ENCODE measurements at regions not wholly inside any gene's neighbourhood (a gene's known extent, or its start where the extent isn't known, plus 50 kb on each side); places are given as distances from the start of the nearest gene placed in this dataset.

DNA sequence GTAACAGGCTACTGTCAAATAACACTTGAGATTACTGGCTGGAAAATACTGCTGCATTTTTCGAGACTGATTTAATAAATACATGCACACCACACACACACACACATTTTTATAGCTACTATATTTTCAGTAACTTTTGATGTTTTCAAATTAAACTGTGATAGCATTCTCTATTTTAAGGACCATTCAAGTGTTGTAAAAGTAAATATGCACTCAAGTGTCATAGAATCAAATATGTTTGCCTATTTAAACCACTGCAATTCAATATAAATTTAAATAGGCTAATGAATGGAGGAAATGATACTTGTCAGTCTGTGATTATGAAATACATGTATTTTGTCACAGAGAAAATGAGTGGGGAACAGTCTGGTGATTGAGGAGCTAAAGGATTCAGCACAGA, 86.7 kb upstream of the TUBA3C start:
- WGBS (ENCODE audit: low lambda C conversion rate) = 0% methylated on average over 1 of the region's 1 CpG
- intact Hi-C loops (cut with micrococcal nuclease; ENCODE audit: unreplicated experiment) = no loop called here
- no peak for FAIRE-seq

GRCh38 chr13:19267746-19268145, 86.1 kb upstream of the TUBA3C start:
- Histone ChIP-seq H3K4me2 (ENCODE audit: low read depth, low read length) (no peak overlapping the region), H3K79me2 (ENCODE audit: insufficient read depth, low read length) (no peaks in the 10 kb centered on the region), H3K9ac (ENCODE audit: insufficient read depth, low read depth, low read length) (no peak overlapping the region), H3K9me3 (ENCODE audit: low read length) (no peaks in the 10 kb centered on the region), H3K27me3 (ENCODE audit: control insufficient read depth in 1 of 2, insufficient read depth in 2 of 2, low read length in 2 of 2) (no peaks in the 10 kb centered on the region), H3K27ac (ENCODE audit: extremely low read length, insufficient read depth, low read length) (no peak overlapping the region), H3K4me3 (replicated peaks in 1 of 3; ENCODE audit: insufficient read depth in 1 of 3, low read depth in 2 of 3, low read length in 3 of 3) (no peak overlapping the region), H3K4me1 (ENCODE audit: insufficient read depth, low read length) (no peaks in the 10 kb centered on the region), H4K20me1 (ENCODE audit: insufficient read depth, low read length) (no peaks in the 10 kb centered on the region), H3K36me3 (replicated peaks in 1 of 2; ENCODE audit: control insufficient read depth in 1 of 2, insufficient read depth in 2 of 2, low read length in 2 of 2) (no peaks in the 10 kb centered on the region), H2AFZ (ENCODE audit: low read length) (no peak overlapping the region)
- CTCF ChIA-PET (ENCODE audit: low intra/inter-chr PET ratio, low total read pairs) = no interaction called here
- no peak for ATAC-seq
- no TSS peak for BruUV-seq (replicated peaks)
- in situ Hi-C loops (cut with HindIII; ENCODE audit: extremely low pct_ligation_motif_present, low pct_unique_long_range_greater_than_20kb) = no loop called here
- DNase-seq (ENCODE audit: low spot score) = no peak
- intact Hi-C loops (cut with micrococcal nuclease; ENCODE audit: unreplicated experiment) = no loop called here
- 28% methylated on average over 3 of the region's 3 CpGs for WGBS (ENCODE audit: low lambda C conversion rate)
- no peak for FAIRE-seq
- POLR2A ChIA-PET = no interaction called here
- TF ChIP-seq FOXA1 (IDR thresholded peaks at IDR 0.05) = no peak
- no peak for TF ChIP-seq FOXA1 (CRISPR knock-in tag; IDR thresholded peaks at IDR 0.05)
- no peak for TF ChIP-seq FOSL1 (CRISPR knock-in tag; IDR thresholded peaks at IDR 0.05; ENCODE audit: borderline replicate concordance)
- TF ChIP-seq POLR2AphosphoS5 (IDR thresholded peaks at IDR 0.05; ENCODE audit: low read depth, low read length) = no peak
- TF ChIP-seq, protein P1, sequence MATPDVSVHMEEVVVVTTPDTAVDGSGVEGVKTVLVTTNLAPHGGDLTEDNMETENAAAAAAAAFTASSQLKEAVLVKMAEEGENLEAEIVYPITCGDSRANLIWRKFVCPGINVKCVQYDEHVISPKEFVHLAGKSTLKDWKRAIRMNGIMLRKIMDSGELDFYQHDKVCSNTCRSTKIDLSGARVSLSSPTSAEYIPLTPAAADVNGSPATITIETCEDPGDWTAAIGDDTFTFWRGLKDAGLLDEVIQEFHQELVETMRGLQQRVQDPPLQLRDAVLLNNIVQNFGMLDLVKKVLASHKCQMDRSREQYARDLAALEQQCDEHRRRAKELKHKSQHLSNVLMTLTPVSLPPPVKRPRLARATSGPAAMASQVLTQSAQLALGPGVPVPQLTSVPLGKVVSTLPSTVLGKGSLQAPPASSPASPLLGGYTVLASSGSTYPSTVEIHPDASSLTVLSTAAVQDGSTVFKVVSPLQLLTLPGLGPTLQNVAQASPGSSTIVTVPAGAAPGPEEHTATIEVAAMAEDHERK (CRISPR knock-in tag; IDR thresholded peaks at IDR 0.05; ENCODE audit: low read depth) = no peak
- no peak for TF ChIP-seq ZNF891 (CRISPR knock-in tag; IDR thresholded peaks at IDR 0.05)
- TF ChIP-seq USF2 (IDR thresholded peaks at IDR 0.05; ENCODE audit: low read depth, low read length) = no peak
- no peak for TF ChIP-seq USF2 (CRISPR knock-in tag; IDR thresholded peaks at IDR 0.05; ENCODE audit: borderline replicate concordance)
- no peak for TF ChIP-seq NRL (CRISPR knock-in tag; IDR thresholded peaks at IDR 0.05; ENCODE audit: borderline replicate concordance)
- TF ChIP-seq, protein P2, sequence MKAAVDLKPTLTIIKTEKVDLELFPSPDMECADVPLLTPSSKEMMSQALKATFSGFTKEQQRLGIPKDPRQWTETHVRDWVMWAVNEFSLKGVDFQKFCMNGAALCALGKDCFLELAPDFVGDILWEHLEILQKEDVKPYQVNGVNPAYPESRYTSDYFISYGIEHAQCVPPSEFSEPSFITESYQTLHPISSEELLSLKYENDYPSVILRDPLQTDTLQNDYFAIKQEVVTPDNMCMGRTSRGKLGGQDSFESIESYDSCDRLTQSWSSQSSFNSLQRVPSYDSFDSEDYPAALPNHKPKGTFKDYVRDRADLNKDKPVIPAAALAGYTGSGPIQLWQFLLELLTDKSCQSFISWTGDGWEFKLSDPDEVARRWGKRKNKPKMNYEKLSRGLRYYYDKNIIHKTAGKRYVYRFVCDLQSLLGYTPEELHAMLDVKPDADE (CRISPR knock-in tag; IDR thresholded peaks at IDR 0.05) = no peak
- TF ChIP-seq TOPORS (CRISPR knock-in tag; IDR thresholded peaks at IDR 0.05) = no peak
- TF ChIP-seq ZNF746 (CRISPR knock-in tag; IDR thresholded peaks at IDR 0.05) = no peak
- no peak for TF ChIP-seq SNAI1 (CRISPR knock-in tag; IDR thresholded peaks at IDR 0.05; ENCODE audit: borderline replicate concordance)
- TF ChIP-seq MTF2 (CRISPR knock-in tag; IDR thresholded peaks at IDR 0.05; ENCODE audit: borderline replicate concordance) = no peak
- TF ChIP-seq DNMT1 (CRISPR knock-in tag; IDR thresholded peaks at IDR 0.05) = no peak
- no peak for TF ChIP-seq PHB2 (IDR thresholded peaks at IDR 0.05; ENCODE audit: partially characterized antibody)

More for the DNA sequence above, 86.7 kb upstream of the TUBA3C start:
- Histone ChIP-seq H3K27me3 (ENCODE audit: control insufficient read depth in 1 of 2, insufficient read depth in 2 of 2, low read length in 2 of 2) (no peaks in the 10 kb centered on the region), H3K4me3 (replicated peaks in 1 of 3; ENCODE audit: insufficient read depth in 1 of 3, low read depth in 2 of 3, low read length in 3 of 3) (no peak overlapping the region), H2AFZ (ENCODE audit: low read length) (no peak overlapping the region), H3K4me1 (ENCODE audit: insufficient read depth, low read length) (no peaks in the 10 kb centered on the region), H3K36me3 (replicated peaks in 1 of 2; ENCODE audit: control insufficient read depth in 1 of 2, insufficient read depth in 2 of 2, low read length in 2 of 2) (no peaks in the 10 kb centered on the region), H4K20me1 (ENCODE audit: insufficient read depth, low read length) (no peaks in the 10 kb centered on the region), H3K9ac (ENCODE audit: insufficient read depth, low read depth, low read length) (no peak overlapping the region), H3K4me2 (ENCODE audit: low read depth, low read length) (no peak overlapping the region), H3K9me3 (ENCODE audit: low read length) (no peaks in the 10 kb centered on the region), H3K79me2 (ENCODE audit: insufficient read depth, low read length) (no peaks in the 10 kb centered on the region), H3K27ac (ENCODE audit: extremely low read length, insufficient read depth, low read length) (no peak overlapping the region)
- no peak for ATAC-seq
- TF ChIP-seq ZNF589 (CRISPR knock-in tag; conservative IDR thresholded peaks at IDR 0.05) (no peak), ZNF207 (IDR thresholded peaks at IDR 0.05; ENCODE audit: borderline replicate concordance) (no peak)
- in situ Hi-C loops (cut with HindIII; ENCODE audit: extremely low pct_ligation_motif_present, low pct_unique_long_range_greater_than_20kb) = no loop called here
- no peak for DNase-seq (ENCODE audit: low spot score)
- CTCF ChIA-PET (ENCODE audit: low intra/inter-chr PET ratio, low total read pairs) = no interaction called here
- BruUV-seq (replicated peaks) = no TSS peak
- POLR2A ChIA-PET = no interaction called here
